SU-DHL-6 (cell line): ENCODE measurements at regions not wholly inside any gene's neighbourhood (a gene's known extent, or its start where the extent isn't known, plus 50 kb on each side); places are given as distances from the start of the nearest gene placed in this dataset.

Source experiments
- H2AFZ ChIP-seq: fragments of 200-600 bp; sonication (generic); 2 replicates; pipeline ENCODE4 v1.6.1; 2014; ENCODE audit warnings: low read depth, mild to moderate bottlenecking, moderate library complexity, mixed read lengths, antibody characterized with exemption, low read length; ENCODE audit not compliant: severe bottlenecking
- H3F3A ChIP-seq: fragments of 200-600 bp; shearing (Covaris generic); 2 replicates; pipeline ENCODE4 v1.6.0; 2016; ENCODE audit warnings: antibody characterized with exemption, mild to moderate bottlenecking; ENCODE audit not compliant: insufficient read depth
- H3K27ac ChIP-seq: fragments of 200-600 bp; sonication (generic); 2 replicates; pipeline ENCODE4 v1.5.1; 2016; ENCODE audit warnings: low read depth, mild to moderate bottlenecking, low read length, moderate library complexity, mixed read lengths
- H3K27me3 ChIP-seq: fragments of 200-600 bp; sonication (generic), shearing (Covaris generic); 2 replicates; pipeline ENCODE4 v1.6.0; 2014; ENCODE audit warnings: mild to moderate bottlenecking, low read length
- H3K36me3 ChIP-seq: fragments of 200-600 bp; sonication (generic); 2 replicates; pipeline ENCODE4 v1.6.1; 2014; ENCODE audit warnings: mild to moderate bottlenecking, low read length, mixed read lengths
- H3K4me2 ChIP-seq: fragments of 300-600, 200-600 bp; shearing (Covaris generic), sonication (generic); 2 replicates; pipeline ENCODE4 v1.6.0; 2014; ENCODE audit warnings: low read length, low read depth, mild to moderate bottlenecking; ENCODE audit not compliant: poor library complexity, severe bottlenecking
- H3K4me3 ChIP-seq: fragments of 200-600 bp; sonication (generic); 2 replicates; pipeline ENCODE4 v1.5.1; 2014; ENCODE audit warnings: antibody characterized with exemption, low read length, mild to moderate bottlenecking, mixed read lengths; ENCODE audit not compliant: insufficient read depth, poor library complexity, severe bottlenecking
- H3K79me2 ChIP-seq: fragments of 200-600 bp; sonication (generic); 2 replicates; pipeline ENCODE4 v1.6.1; 2014; ENCODE audit warnings: mild to moderate bottlenecking, low read length, moderate library complexity; ENCODE audit not compliant: insufficient read depth
- H3K9ac ChIP-seq: fragments of 200-600 bp; sonication (generic); 2 replicates; pipeline ENCODE4 v1.7.0; 2014; ENCODE audit warnings: mild to moderate bottlenecking, low read length
- H3K9me2 ChIP-seq: fragments of 200-600 bp; sonication (generic); replicated peaks from 2 replicates; pipeline ENCODE4 v1.6.1; 2014; ENCODE audit warnings: low read length; ENCODE audit not compliant: insufficient read depth
- H3K9me3 ChIP-seq: fragments of 200-600 bp; sonication (generic); 2 replicates; pipeline ENCODE4 v1.6.1; 2014; ENCODE audit warnings: low read length, mixed read lengths; ENCODE audit not compliant: insufficient read depth
- H4K20me1 ChIP-seq: fragments of 200-600 bp; sonication (generic); 2 replicates; pipeline ENCODE4 v1.6.1; 2014; ENCODE audit warnings: low read depth, mild to moderate bottlenecking, antibody characterized with exemption, low read length, moderate library complexity, mixed read lengths
- CTCF ChIP-seq: fragments of 200-600 bp; sonication (generic); IDR thresholded peaks from one replicate; pipeline ENCODE4 v1.5.1; 2017; ENCODE audit warnings: antibody characterized with exemption, mild to moderate bottlenecking, low read length, moderate library complexity; ENCODE audit not compliant: insufficient read depth, poor library complexity, severe bottlenecking
- EZH2phosphoT487 ChIP-seq: fragments of 200-600 bp; sonication (generic), shearing (Covaris generic); conservative IDR thresholded peaks from 2 replicates; pipeline ENCODE4 v1.6.1; 2018; ENCODE audit warnings: mild to moderate bottlenecking, antibody characterized with exemption, low read length, moderate library complexity, mixed read lengths

GRCh38 chr3:193981504-193981903 is 154.4 kb upstream of the HES1 start:
- no peaks in the 10 kb centered on the region for H3K9me3 ChIP-seq
- no peak overlapping the region for H3K27ac ChIP-seq
- H3K4me3 ChIP-seq, result no peak overlapping the region
- no peak for TF ChIP-seq EZH2phosphoT487
- TF ChIP-seq CTCF, result no peak
- H3K9me2 ChIP-seq, result no peaks in the 10 kb centered on the region
- H4K20me1 ChIP-seq, result no peaks in the 10 kb centered on the region
- H3F3A ChIP-seq, result no peaks in the 10 kb centered on the region
- H3K79me2 ChIP-seq, result no peaks in the 10 kb centered on the region
- H3K27me3 ChIP-seq, result no peaks in the 10 kb centered on the region
- no peak overlapping the region for H3K9ac ChIP-seq
- H3K36me3 ChIP-seq, result no peaks in the 10 kb centered on the region
- no peak overlapping the region for H2AFZ ChIP-seq
- no peak overlapping the region for H3K4me2 ChIP-seq

DNA sequence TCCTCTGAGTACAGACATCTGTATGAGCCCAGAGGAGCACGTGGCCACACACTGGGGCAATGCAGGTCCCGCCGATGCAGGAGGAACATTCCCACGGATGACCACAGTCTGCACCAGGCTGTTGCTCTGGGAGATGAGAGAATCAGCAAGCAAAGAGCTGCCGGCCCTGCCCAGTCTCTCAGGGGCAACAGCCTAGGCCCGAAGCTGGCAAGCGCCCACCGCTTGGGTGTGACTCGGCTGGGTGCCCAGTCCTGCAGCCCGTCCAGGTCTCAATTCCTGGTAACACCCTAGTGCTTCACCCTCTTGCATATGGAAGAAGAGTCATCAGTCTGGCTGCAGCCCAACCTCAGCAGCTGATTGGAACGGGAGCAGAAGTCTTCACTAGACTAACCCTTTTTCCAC is 153.7 kb upstream of the HES1 start:
- no peak overlapping the region for H3K9ac ChIP-seq
- H3K27me3 ChIP-seq, result no peaks in the 10 kb centered on the region
- H3K36me3 ChIP-seq, result no peaks in the 10 kb centered on the region
- no peaks in the 10 kb centered on the region for H3F3A ChIP-seq
- no peak overlapping the region for H2AFZ ChIP-seq
- no peak overlapping the region for H3K27ac ChIP-seq
- H3K79me2 ChIP-seq, result no peaks in the 10 kb centered on the region
- H3K4me2 ChIP-seq, result no peak overlapping the region
- no peaks in the 10 kb centered on the region for H3K9me3 ChIP-seq
- TF ChIP-seq EZH2phosphoT487 (no peak), CTCF (no peak)
- H3K9me2 ChIP-seq, result no peaks in the 10 kb centered on the region
- no peaks in the 10 kb centered on the region for H4K20me1 ChIP-seq
- no peak overlapping the region for H3K4me3 ChIP-seq

GRCh38 chr3:193983846-193984818 is 151.8 kb upstream of the HES1 start:
- no peaks in the 10 kb centered on the region for H3K27me3 ChIP-seq
- no peaks in the 10 kb centered on the region for H3K9me2 ChIP-seq
- H3K9ac ChIP-seq, result no peak overlapping the region
- no peak overlapping the region for H3K4me2 ChIP-seq
- TF ChIP-seq EZH2phosphoT487, result no peak
- TF ChIP-seq CTCF, result no peak
- H3K4me3 ChIP-seq, result no peak overlapping the region
- no peak overlapping the region for H2AFZ ChIP-seq
- no peaks in the 10 kb centered on the region for H3K9me3 ChIP-seq
- no peaks in the 10 kb centered on the region for H3K79me2 ChIP-seq
- H3K27ac ChIP-seq, result no peak overlapping the region
- H4K20me1 ChIP-seq, result no peaks in the 10 kb centered on the region
- H3K36me3 ChIP-seq, result no peaks in the 10 kb centered on the region
- H3F3A ChIP-seq, result no peaks in the 10 kb centered on the region
